ENCODE measurements at regions not wholly inside any gene's neighbourhood (a gene's known extent, or its start where the extent isn't known, plus 50 kb on each side); places are given as distances from the start of the nearest gene placed in this dataset.

DNA sequence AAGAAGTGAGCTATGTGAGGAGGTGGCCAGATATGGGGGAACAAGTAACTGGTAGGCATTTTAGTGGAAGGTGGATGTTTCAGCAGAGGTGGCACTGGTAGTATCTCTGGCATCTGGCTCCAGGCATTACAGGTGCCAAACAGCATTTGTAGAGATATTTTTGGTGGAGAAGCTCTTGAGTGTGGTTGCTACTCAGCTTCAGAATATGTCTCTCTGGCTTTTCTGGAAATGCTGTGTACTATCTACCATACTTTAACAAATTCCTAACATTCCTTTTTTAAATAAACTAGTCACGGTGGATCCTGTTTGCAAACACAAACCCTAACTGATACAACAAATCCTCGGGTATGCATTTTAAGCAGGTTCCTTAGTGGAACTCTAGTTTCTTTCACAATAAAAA lies 128.0 kb downstream of the BARX2 start:
- DNase-seq (ENCODE audit: low spot score) = no peak
- TF ChIP-seq, protein P1, sequence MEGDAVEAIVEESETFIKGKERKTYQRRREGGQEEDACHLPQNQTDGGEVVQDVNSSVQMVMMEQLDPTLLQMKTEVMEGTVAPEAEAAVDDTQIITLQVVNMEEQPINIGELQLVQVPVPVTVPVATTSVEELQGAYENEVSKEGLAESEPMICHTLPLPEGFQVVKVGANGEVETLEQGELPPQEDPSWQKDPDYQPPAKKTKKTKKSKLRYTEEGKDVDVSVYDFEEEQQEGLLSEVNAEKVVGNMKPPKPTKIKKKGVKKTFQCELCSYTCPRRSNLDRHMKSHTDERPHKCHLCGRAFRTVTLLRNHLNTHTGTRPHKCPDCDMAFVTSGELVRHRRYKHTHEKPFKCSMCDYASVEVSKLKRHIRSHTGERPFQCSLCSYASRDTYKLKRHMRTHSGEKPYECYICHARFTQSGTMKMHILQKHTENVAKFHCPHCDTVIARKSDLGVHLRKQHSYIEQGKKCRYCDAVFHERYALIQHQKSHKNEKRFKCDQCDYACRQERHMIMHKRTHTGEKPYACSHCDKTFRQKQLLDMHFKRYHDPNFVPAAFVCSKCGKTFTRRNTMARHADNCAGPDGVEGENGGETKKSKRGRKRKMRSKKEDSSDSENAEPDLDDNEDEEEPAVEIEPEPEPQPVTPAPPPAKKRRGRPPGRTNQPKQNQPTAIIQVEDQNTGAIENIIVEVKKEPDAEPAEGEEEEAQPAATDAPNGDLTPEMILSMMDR (IDR thresholded peaks at IDR 0.05) = no peak
- Histone ChIP-seq H3K27ac (no peak overlapping the region), H3K4me3 (no peak overlapping the region)

DNA sequence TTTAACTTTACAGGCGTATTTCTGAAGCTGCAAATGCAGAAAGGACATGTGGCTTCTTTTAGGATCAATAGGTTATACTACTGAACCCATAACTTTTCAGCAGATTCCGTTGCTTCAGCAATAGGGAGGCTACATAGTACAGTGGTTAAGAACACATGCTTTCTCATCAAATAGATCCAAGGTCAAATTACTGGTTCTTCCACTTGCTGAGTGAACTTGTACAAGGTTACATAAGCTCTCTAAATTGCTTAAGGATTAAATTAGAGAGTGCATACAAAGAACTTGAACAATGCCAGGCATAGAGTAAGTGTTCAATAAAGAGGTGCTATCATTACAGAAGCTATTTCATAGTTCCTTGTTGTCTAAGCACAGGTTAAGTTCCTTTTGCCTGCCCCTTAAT lies 129.6 kb downstream of the BARX2 start:
- TF ChIP-seq, protein P1 (IDR thresholded peaks at IDR 0.05) = no peak
- Histone ChIP-seq H3K4me3 (no peak overlapping the region), H3K27ac (no peak overlapping the region)
- DNase-seq (ENCODE audit: low spot score) = no peak

DNA sequence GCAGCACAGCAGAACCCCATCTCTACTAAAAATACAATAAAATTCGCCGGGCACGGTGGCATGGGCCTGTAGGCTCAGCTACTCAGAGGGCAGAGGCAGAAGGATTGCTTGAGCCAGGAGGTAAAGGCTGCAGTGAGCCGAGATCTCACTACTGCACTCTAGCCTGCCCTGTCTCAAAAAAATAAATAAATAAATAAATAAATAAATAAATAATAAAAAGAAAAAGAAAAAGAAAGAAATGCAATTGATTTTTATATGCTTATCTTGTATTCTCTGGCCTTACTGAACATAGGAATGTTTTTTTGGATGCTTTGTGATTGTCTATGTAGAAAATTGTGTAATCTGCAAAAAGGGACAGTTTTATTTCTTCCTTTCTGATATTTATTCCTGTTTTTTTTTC lies 132.5 kb downstream of the BARX2 start:
- TF ChIP-seq, protein P1 (IDR thresholded peaks at IDR 0.05) = no peak
- no peak overlapping the region for H3K4me3 ChIP-seq
- DNase-seq (ENCODE audit: low spot score) = no peak
- H3K27ac ChIP-seq = no peak overlapping the region

DNA sequence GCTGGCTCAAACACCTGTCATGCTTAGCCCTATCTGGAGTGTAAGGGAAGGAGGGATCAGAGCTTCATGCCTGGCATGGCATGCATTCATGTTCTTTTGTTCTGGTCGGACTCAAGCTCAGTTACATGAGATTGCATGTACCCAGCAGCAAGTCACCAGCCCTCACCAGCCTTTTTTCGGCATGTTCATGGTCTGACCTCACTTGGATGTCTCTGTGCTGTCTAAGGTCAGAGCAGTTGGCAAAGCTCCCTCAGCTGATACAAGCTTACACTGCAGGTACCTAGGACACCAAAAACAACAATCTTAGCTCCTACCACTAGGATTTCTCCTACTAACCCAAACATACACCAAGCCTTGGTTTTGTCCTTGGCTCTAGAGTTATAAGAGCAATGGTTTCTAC lies 152.6 kb downstream of the BARX2 start:
- no peak overlapping the region for H3K4me3 ChIP-seq
- TF ChIP-seq, protein P1 (IDR thresholded peaks at IDR 0.05) = no peak
- no peak overlapping the region for H3K27ac ChIP-seq
- no peak for DNase-seq (ENCODE audit: low spot score)

DNA sequence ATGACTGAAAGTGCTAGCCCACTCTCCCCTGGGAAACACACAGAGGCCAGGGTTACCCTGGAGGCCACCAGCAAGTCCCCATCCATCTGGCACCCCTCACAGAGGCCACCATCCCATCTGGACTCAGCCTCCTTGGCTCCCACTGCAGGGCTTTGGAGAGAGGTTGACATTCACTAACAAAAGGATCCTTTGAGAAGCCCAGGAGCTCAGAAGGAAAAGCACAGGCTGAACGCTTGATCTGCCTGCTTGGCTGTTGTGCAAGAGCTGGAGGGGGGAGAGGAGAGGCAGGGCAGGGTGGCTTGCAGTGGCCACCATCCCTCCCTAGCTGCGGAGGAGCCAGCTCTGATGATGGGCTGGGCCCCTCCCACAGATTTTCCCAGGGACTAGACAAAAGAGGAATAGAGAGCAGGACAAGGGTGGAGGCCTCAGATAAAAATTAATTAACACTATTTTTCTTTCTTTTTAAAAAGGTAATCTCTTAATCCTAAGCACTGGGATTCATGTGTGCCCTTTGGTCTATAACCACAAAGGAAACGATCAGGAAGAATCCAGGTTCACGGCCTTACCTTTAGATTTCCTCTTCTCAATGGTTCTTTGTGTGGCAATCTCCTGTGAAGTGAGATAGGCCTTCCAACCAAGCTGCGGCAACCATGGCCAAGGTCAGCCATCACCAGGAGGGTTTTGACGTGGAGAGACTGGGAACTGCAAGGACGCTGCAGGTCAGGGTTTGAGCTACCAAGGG lies 154.7 kb downstream of the BARX2 start:
- no peak for DNase-seq (ENCODE audit: low spot score)
- no peak overlapping the region for H3K27ac ChIP-seq
- no peak overlapping the region for H3K4me3 ChIP-seq
- TF ChIP-seq, protein P1 (IDR thresholded peaks at IDR 0.05) = no peak

DNA sequence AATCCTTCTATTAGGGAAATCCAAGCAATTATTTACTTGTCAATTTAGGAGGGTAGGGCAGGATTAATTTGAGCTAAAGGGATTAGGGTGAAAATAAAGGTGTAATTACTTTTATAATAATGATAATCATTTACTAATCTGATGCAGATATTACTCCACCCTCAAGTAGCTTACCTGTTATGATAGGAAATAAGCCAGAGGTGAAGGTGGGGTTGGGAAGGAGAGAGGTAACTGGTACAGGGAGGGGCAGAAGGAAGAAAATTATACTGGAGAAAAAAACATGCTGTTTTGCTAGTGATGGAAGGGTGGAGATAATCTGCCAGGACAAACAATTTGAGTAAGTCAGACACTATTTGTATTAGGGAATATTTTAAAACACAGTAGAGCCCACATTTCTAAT lies 157.7 kb downstream of the BARX2 start:
- TF ChIP-seq, protein P1 (IDR thresholded peaks at IDR 0.05) = no peak
- H3K4me3 ChIP-seq = no peak overlapping the region

DNA sequence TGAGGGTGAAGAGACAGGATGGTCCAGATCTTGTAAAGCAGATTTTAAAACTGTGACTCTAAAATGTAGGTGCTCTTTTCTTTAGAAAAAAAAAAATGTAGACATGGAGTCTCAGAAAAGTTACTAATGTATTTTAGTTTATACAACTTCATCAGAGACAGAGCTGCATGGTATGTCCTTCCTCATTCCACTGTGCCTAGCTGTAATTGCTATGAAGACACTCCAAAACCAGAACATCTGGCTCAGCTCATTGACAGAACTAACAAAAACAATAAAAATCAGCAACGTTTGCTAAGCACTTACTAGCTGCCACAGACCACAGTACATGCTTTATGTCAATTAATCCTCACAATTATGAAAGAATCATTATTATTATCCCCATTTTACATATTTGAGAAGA lies 160.7 kb downstream of the BARX2 start:
- TF ChIP-seq, protein P1 (IDR thresholded peaks at IDR 0.05) = no peak
- Histone ChIP-seq H3K27ac (no peak overlapping the region), H3K4me3 (no peak overlapping the region)
- no peak for DNase-seq (ENCODE audit: low spot score)

More for the DNA sequence above, 157.7 kb downstream of the BARX2 start:
- no peak for DNase-seq (ENCODE audit: low spot score)
- no peak overlapping the region for H3K27ac ChIP-seq

Measured in coronary artery (tissue), 2 donors.